Endothelial cell of umbilical vein (primary cell): ENCODE measurements at regions not wholly inside any gene's neighbourhood (a gene's known extent, or its start where the extent isn't known, plus 50 kb on each side); places are given as distances from the start of the nearest gene placed in this dataset.

Source experiments
- BruUV-seq: library from RNA; stranded (reverse); fragments of 400-500 nt; replicated peaks from 2 replicates; lab custom pipeline; 2021; lab: Mats Ljungman, UMichigan
- CTCF ChIA-PET: fragments of 300-600, 350-600 bp; sonication (Branson Sonifier 250); formaldehyde crosslinking; loops from one replicate; lab custom pipeline; 2021; ENCODE audit warnings: antibody characterized with exemption, inconsistent platforms; lab: Charles Lee
- POLR2A ChIA-PET: fragments of 300-600, 350-600 bp; sonication (Branson Sonifier 250); formaldehyde crosslinking; loops from one replicate; lab custom pipeline; 2021; ENCODE audit warnings: antibody characterized with exemption, inconsistent platforms; lab: Charles Lee
- DNase-seq: peaks from one replicate; pipeline ENCODE4 v3.0.0-alpha.2; 2011; ENCODE audit warnings: low read depth, low spot score
- FAIRE-seq: peaks from 2 replicates; lab custom pipeline; 2011; peaks lifted over from hg19 to GRCh38; lab: Jason Lieb, UNC
- H2AFZ ChIP-seq: 2 replicates; pipeline ENCODE4 v1.6.0; 2012; ENCODE audit warnings: low read depth, low read length, control low read depth, inconsistent platforms
- H3K27ac ChIP-seq: 2 replicates; pipeline ENCODE4 v1.5.1; 2011; ENCODE audit warnings: low read depth, mild to moderate bottlenecking, control low read depth, low read length, moderate library complexity; ENCODE audit not compliant: insufficient read depth
- H3K27me3 ChIP-seq, 2 experiments: 2 replicates each; pipeline versions ENCODE4 v1.6.0 to v1.6.1; 2011; ENCODE audit warnings: low read length in 2 of 2, mixed read lengths in 1 of 2; ENCODE audit not compliant: control insufficient read depth in 2 of 2, insufficient read depth in 2 of 2
- H3K36me3 ChIP-seq, 2 experiments: 2 replicates in 1 of 2; 3 replicates in 1 of 2; pipeline ENCODE4 v1.5.1; 2011; ENCODE audit warnings: low read length in 2 of 2, mild to moderate bottlenecking in 1 of 2, moderate library complexity in 1 of 2; ENCODE audit not compliant: control insufficient read depth in 2 of 2, insufficient read depth in 2 of 2; ENCODE audit errors: extremely low read depth in 1 of 2
- H3K4me1 ChIP-seq: 3 replicates; pipeline ENCODE4 v1.5.1; 2011; ENCODE audit warnings: mild to moderate bottlenecking, low read length; ENCODE audit not compliant: control insufficient read depth, insufficient read depth; ENCODE audit errors: extremely low read depth
- H3K4me2 ChIP-seq: 2 replicates; pipeline ENCODE4 v1.6.1; 2011; ENCODE audit warnings: low read length, control low read depth, mixed read lengths; ENCODE audit not compliant: insufficient read depth
- H3K4me3 ChIP-seq, 3 experiments: fragments of 200-600 bp in 1 of 3; sonication (generic), shearing (Covaris generic) in 1 of 3; replicated peaks in 1 of 3; 2 replicates each; pipeline ENCODE4 v1.5.1; 2011 to 2016; ENCODE audit warnings: control low read depth in 3 of 3, low read length in 3 of 3, mild to moderate bottlenecking in 2 of 3, inconsistent platforms in 1 of 3, low read depth in 1 of 3, moderate library complexity in 1 of 3; ENCODE audit not compliant: insufficient read depth in 1 of 3
- H3K79me2 ChIP-seq: 2 replicates; pipeline ENCODE4 v1.6.0; 2012; ENCODE audit warnings: low read length, inconsistent platforms; ENCODE audit not compliant: control insufficient read depth, insufficient read depth
- H3K9ac ChIP-seq: replicated peaks from 2 replicates; pipeline ENCODE3; 2011; ENCODE audit warnings: low read length, control low read depth; ENCODE audit not compliant: insufficient read depth; ENCODE audit errors: extremely low read depth
- H3K9me1 ChIP-seq: replicated peaks from 3 replicates; pipeline ENCODE4 v1.6.0; 2011; ENCODE audit warnings: mild to moderate bottlenecking, low read length; ENCODE audit not compliant: control insufficient read depth, insufficient read depth; ENCODE audit errors: extremely low read depth
- H3K9me3 ChIP-seq: replicated peaks from 2 replicates; pipeline ENCODE4 v1.5.1; 2012; ENCODE audit warnings: low read length, inconsistent platforms; ENCODE audit not compliant: control insufficient read depth, insufficient read depth
- H4K20me1 ChIP-seq: replicated peaks from 2 replicates; pipeline ENCODE3; 2011; ENCODE audit warnings: mild to moderate bottlenecking, low read length; ENCODE audit not compliant: control insufficient read depth, insufficient read depth; ENCODE audit errors: extremely low read depth
- CTCF ChIP-seq, 2 donors: IDR thresholded peaks; 1 replicate in 1 of 2; 2 replicates in 1 of 2; pipeline ENCODE4 v1.5.1; 2011; ENCODE audit warnings: low read length in 2 of 2, mild to moderate bottlenecking in 2 of 2, moderate library complexity in 2 of 2, control low read depth in 1 of 2, inconsistent platforms in 1 of 2, low read depth in 1 of 2; ENCODE audit not compliant: insufficient read depth in 1 of 2; ENCODE audit errors: extremely low read depth in 1 of 2
- EZH2 ChIP-seq: IDR thresholded peaks from 2 replicates; pipeline ENCODE4 v1.6.1; 2012; ENCODE audit warnings: borderline replicate concordance, low read depth, mild to moderate bottlenecking, moderate library complexity, low read length, inconsistent platforms; ENCODE audit not compliant: severe bottlenecking
- FOS ChIP-seq: IDR thresholded peaks from 2 replicates; pipeline ENCODE4 v1.6.1; 2011; ENCODE audit warnings: mild to moderate bottlenecking, low read length, moderate library complexity, borderline replicate concordance; ENCODE audit not compliant: insufficient read depth
- GATA2 ChIP-seq: IDR thresholded peaks from 2 replicates; pipeline ENCODE4 v1.7.0; 2011; ENCODE audit warnings: low read depth, mild to moderate bottlenecking, moderate library complexity, mixed read lengths, low read length; ENCODE audit not compliant: insufficient read length, insufficient read depth
- JUN ChIP-seq: IDR thresholded peaks from 2 replicates; pipeline ENCODE4 v1.6.1; 2011; ENCODE audit warnings: borderline replicate concordance, low read depth; ENCODE audit not compliant: insufficient read length, insufficient read depth
- MYC ChIP-seq: IDR thresholded peaks from one replicate; pipeline ENCODE4 v1.6.1; 2011; ENCODE audit warnings: mild to moderate bottlenecking, low read depth, low read length
- POLR2A ChIP-seq: IDR thresholded peaks from 2 replicates; pipeline ENCODE4 v1.6.1; 2012; ENCODE audit warnings: low read depth, mild to moderate bottlenecking, control low read depth, low read length
- POLR2AphosphoS5 ChIP-seq: IDR thresholded peaks from 2 replicates; pipeline ENCODE4 v1.6.1; 2012; ENCODE audit warnings: low read depth, mild to moderate bottlenecking, control low read depth, low read length, moderate library complexity; ENCODE audit not compliant: insufficient read depth
- dilution Hi-C: fragments of 300-500 bp; cut with MboI; formaldehyde crosslinking; loops from one replicate; pipeline ENCODE4 v1.15.0; 2019; ENCODE audit warnings: low sequenced_read_pairs; ENCODE audit not compliant: extremely low pct_ligation_motif_present
- intact Hi-C: fragments of 100-400 bp; cut with micrococcal nuclease; formaldehyde crosslinking; loops from one replicate; pipeline ENCODE4 v1.10.0; 2022
- TF ChIP-seq, protein P1 (sequence below): IDR thresholded peaks from 2 replicates; pipeline ENCODE4 v1.6.1; 2011; ENCODE audit not compliant: insufficient read depth, insufficient read length

GRCh38 chr13:58906329-58907007 is 1257.3 kb downstream of the DIAPH3 start:
- ChIA-PET CTCF (interaction anchor here (0.7 to 1.2 kb wide), 3 partner anchors 13 to 412 kb away, joined by 3 to 6 read pairs (median 3); no protein-coding TSS in a partner anchor), POLR2A (no interaction called here)
- no TSS peak for BruUV-seq
- Histone ChIP-seq H3K36me3 (no peaks in the 10 kb centered on the region), H2AFZ (no peak overlapping the region), H4K20me1 (no peaks in the 10 kb centered on the region), H3K79me2 (no peaks in the 10 kb centered on the region), H3K4me2 (no peak overlapping the region), H3K27ac (no peak overlapping the region), H3K9me1 (no peaks in the 10 kb centered on the region), H3K9ac (no peak overlapping the region), H3K4me3 (no peak overlapping the region), H3K27me3 (no peaks in the 10 kb centered on the region), H3K4me1 (no peaks in the 10 kb centered on the region), H3K9me3 (no peaks in the 10 kb centered on the region)
- intact Hi-C loops (loop anchor here (5.0 kb wide), 1 partner anchor 411 kb away; no protein-coding TSS in a partner anchor), dilution Hi-C loops (no loop called here)
- DNase-seq (no peak), FAIRE-seq (no peak)
- TF ChIP-seq JUN (no peak), POLR2AphosphoS5 (no peak), FOS (no peak), MYC (no peak), GATA2 (no peak), CTCF (IDR thresholded peaks at IDR 0.05; ENCODE audit: extremely low read depth in 1 of 2, insufficient read depth in 1 of 2, low read depth in 1 of 2, low read length in 2 of 2) (no peak), EZH2 (no peak), POLR2A (no peak)
- TF ChIP-seq, protein P1, sequence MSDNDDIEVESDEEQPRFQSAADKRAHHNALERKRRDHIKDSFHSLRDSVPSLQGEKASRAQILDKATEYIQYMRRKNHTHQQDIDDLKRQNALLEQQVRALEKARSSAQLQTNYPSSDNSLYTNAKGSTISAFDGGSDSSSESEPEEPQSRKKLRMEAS, result no peak
